ENCODE measurements at regions not wholly inside any gene's neighbourhood (a gene's known extent, or its start where the extent isn't known, plus 50 kb on each side); places are given as distances from the start of the nearest gene placed in this dataset.

- no peaks in the 10 kb centered on the region for H3K36me3 ChIP-seq (ENCODE audit: insufficient read depth, low read length, poor library complexity, severe bottlenecking)
- CTCF ChIA-PET: no interaction called here
- TF ChIP-seq EZH2 (IDR thresholded peaks at IDR 0.05; ENCODE audit: borderline replicate concordance, low read depth, low read length, poor library complexity, severe bottlenecking) (no peak), CTCF (conservative IDR thresholded peaks at IDR 0.05; ENCODE audit: low read depth, low read length) (no peak)
- POLR2A ChIA-PET (ENCODE audit: low non-redundant PET): no interaction called here
- no peak overlapping the region for H3K27ac ChIP-seq (ENCODE audit: low read depth, low read length, poor library complexity, severe bottlenecking)
- H3K27me3 ChIP-seq (replicated peaks; ENCODE audit: insufficient read depth, low read depth, low read length, poor library complexity): no peaks in the 10 kb centered on the region
- intact Hi-C loops (cut with micrococcal nuclease; ENCODE audit: unreplicated experiment): no loop called here
- no peak overlapping the region for H3K4me3 ChIP-seq (ENCODE audit: low read depth, low read length, poor library complexity, severe bottlenecking)
- DNase-seq (ENCODE audit: low spot score): no peak
- no peaks in the 10 kb centered on the region for H3K4me1 ChIP-seq (ENCODE audit: insufficient read depth, low read length, poor library complexity, severe bottlenecking)
- no peaks in the 10 kb centered on the region for H3K9me3 ChIP-seq (ENCODE audit: low read depth, low read length, poor library complexity, severe bottlenecking)
- BruUV-seq (replicated peaks): no TSS peak
These were observed 703.5 kb downstream of the PDHA2 start for GRCh38 chr4:96543346-96543745.

DNA sequence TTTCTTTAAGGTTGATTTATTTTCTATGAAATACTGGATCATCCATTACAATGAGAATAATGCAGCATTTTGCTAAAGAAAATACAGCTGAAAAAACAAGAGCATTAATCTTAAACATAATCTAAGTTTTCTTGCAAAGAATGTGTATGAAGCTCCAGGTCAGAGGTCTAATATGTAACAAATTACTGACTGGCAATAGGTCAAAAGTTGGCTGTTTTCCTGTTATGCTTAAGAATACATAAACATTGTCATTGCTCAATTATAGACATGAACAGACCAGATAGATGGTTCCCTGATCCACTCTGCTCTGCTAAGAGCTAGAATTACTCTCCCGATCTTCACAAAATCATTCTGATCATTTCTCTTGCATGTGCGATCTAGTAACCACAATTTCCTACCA lies 718.6 kb downstream of the PDHA2 start:
- Histone ChIP-seq H3K27me3 (replicated peaks; ENCODE audit: insufficient read depth, low read depth, low read length, poor library complexity) (no peaks in the 10 kb centered on the region), H3K36me3 (ENCODE audit: insufficient read depth, low read length, poor library complexity, severe bottlenecking) (no peaks in the 10 kb centered on the region), H3K27ac (ENCODE audit: low read depth, low read length, poor library complexity, severe bottlenecking) (no peak overlapping the region), H3K4me3 (ENCODE audit: low read depth, low read length, poor library complexity, severe bottlenecking) (no peak overlapping the region), H3K4me1 (ENCODE audit: insufficient read depth, low read length, poor library complexity, severe bottlenecking) (no peaks in the 10 kb centered on the region), H3K9me3 (ENCODE audit: low read depth, low read length, poor library complexity, severe bottlenecking) (no peaks in the 10 kb centered on the region)
- POLR2A ChIA-PET (ENCODE audit: low non-redundant PET): no interaction called here
- no TSS peak for BruUV-seq (replicated peaks)
- DNase-seq (ENCODE audit: low spot score): no peak
- intact Hi-C loops (cut with micrococcal nuclease; ENCODE audit: unreplicated experiment): no loop called here
- TF ChIP-seq CTCF (conservative IDR thresholded peaks at IDR 0.05; ENCODE audit: low read depth, low read length) (no peak), EZH2 (IDR thresholded peaks at IDR 0.05; ENCODE audit: borderline replicate concordance, low read depth, low read length, poor library complexity, severe bottlenecking) (no peak)
- CTCF ChIA-PET: no interaction called here

GRCh38 chr4:96566755-96567154 lies 726.9 kb downstream of the PDHA2 start:
- intact Hi-C loops (cut with micrococcal nuclease; ENCODE audit: unreplicated experiment): no loop called here
- POLR2A ChIA-PET (ENCODE audit: low non-redundant PET): no interaction called here
- BruUV-seq (replicated peaks): no TSS peak
- Histone ChIP-seq H3K9me3 (ENCODE audit: low read depth, low read length, poor library complexity, severe bottlenecking) (no peaks in the 10 kb centered on the region), H3K27ac (ENCODE audit: low read depth, low read length, poor library complexity, severe bottlenecking) (no peak overlapping the region), H3K27me3 (replicated peaks; ENCODE audit: insufficient read depth, low read depth, low read length, poor library complexity) (no peaks in the 10 kb centered on the region), H3K36me3 (ENCODE audit: insufficient read depth, low read length, poor library complexity, severe bottlenecking) (no peaks in the 10 kb centered on the region), H3K4me3 (ENCODE audit: low read depth, low read length, poor library complexity, severe bottlenecking) (no peak overlapping the region), H3K4me1 (ENCODE audit: insufficient read depth, low read length, poor library complexity, severe bottlenecking) (no peaks in the 10 kb centered on the region)
- CTCF ChIA-PET: no interaction called here
- TF ChIP-seq CTCF (conservative IDR thresholded peaks at IDR 0.05; ENCODE audit: low read depth, low read length): no peak
- no peak for TF ChIP-seq EZH2 (IDR thresholded peaks at IDR 0.05; ENCODE audit: borderline replicate concordance, low read depth, low read length, poor library complexity, severe bottlenecking)
- no peak for DNase-seq (ENCODE audit: low spot score)

Measured in A673 (cell line).